Heart left ventricle (tissue), 16 donors: ENCODE measurements at regions not wholly inside any gene's neighbourhood (a gene's known extent, or its start where the extent isn't known, plus 50 kb on each side); places are given as distances from the start of the nearest gene placed in this dataset.

ENCODE experiments used
- ATAC-seq, 4 donors: fragments of 200-7000 bp; cut with Tn5 transposase; one replicate each; pipeline ENCODE4 v1.9.1; 2020 to 2022; ENCODE audit warnings: moderate library complexity in 4 of 4, mild to moderate bottlenecking in 3 of 4, moderate number of reproducible peaks in 1 of 4
- DNase-seq, 5 donors: peaks; one replicate each; pipeline ENCODE4 v3.0.0-alpha.2; 2020
- H3K27ac ChIP-seq, 12 donors: fragments of 200-600 bp; sonication (generic) in 4 of 12; one replicate each; pipeline versions ENCODE4 v1.5.0 to v1.8.0; 2016 to 2022; ENCODE audit warnings: mild to moderate bottlenecking in 2 of 12
- H3K27me3 ChIP-seq, 9 donors: fragments of 200-600 bp; sonication (generic) in 2 of 9; one replicate each; pipeline versions ENCODE4 v1.5.1 to v1.8.0; 2016 to 2022; ENCODE audit warnings: mild to moderate bottlenecking in 3 of 9
- H3K36me3 ChIP-seq, 9 donors: fragments of 200-600 bp; sonication (generic) in 2 of 9; one replicate each; pipeline versions ENCODE4 v1.5.0 to v1.8.0; 2018 to 2022; ENCODE audit warnings: mild to moderate bottlenecking in 2 of 9
- H3K4me1 ChIP-seq, 12 donors: fragments of 200-600 bp; sonication (generic) in 4 of 12; one replicate each; pipeline versions ENCODE4 v1.5.0 to v1.8.0; 2016 to 2022; ENCODE audit warnings: mild to moderate bottlenecking in 3 of 12
- H3K4me3 ChIP-seq, 12 donors: fragments of 200-600 bp; sonication (generic) in 4 of 12; one replicate each; pipeline versions ENCODE4 v1.5.0 to v1.8.0; 2017 to 2022; ENCODE audit warnings: mild to moderate bottlenecking in 9 of 12, moderate library complexity in 4 of 12
- H3K9me3 ChIP-seq, 12 donors: fragments of 200-600 bp; sonication (generic) in 4 of 12; one replicate each; pipeline versions ENCODE4 v1.5.0 to v1.8.0; 2016 to 2022; ENCODE audit warnings: mild to moderate bottlenecking in 1 of 12
- POLR2A ChIP-seq, 2 donors: fragments of 450-650 bp; IDR thresholded peaks; one replicate each; pipeline ENCODE4 v1.6.1; 2017; ENCODE audit warnings: antibody characterized with exemption in 2 of 2, mild to moderate bottlenecking in 2 of 2, moderate library complexity in 2 of 2
- WGBS, 4 donors: extraction: QIAGEN DNeasy Blood & Tissue Kit in 2 of 4; methylation state at CpG; one replicate each; pipeline versions ENCODE4 v1.1.5 to v1.1.7; 2013 to 2018; 5-methylcytosine and 5-hydroxymethylcytosine counted together
- intact Hi-C, 10 donors: fragments of 100-400 bp; cut with DNase I; formaldehyde crosslinking; loops; one replicate each; pipeline versions ENCODE4 v1.11.1 to v1.14.2; 2022
- TF ChIP-seq, protein P1 (sequence below), 12 donors: fragments of 200-600 bp; sonication (generic) in 4 of 12; IDR thresholded peaks; one replicate each; pipeline versions ENCODE4 v1.5.0 to v1.8.0; 2018 to 2022; ENCODE audit warnings: antibody characterized with exemption in 12 of 12, mild to moderate bottlenecking in 5 of 12
- donor health status: ischemic (EF 13 %, LVEDD 7.1; RV severe dilation, severe dysfunction).
- donor health status: healthy with polysubstance abuse.
- donor health status: DM: no; HTN: yes; CAD: no.
- donor health status: DM: no; HTN: no; CAD: no.
- donor health status: ischemic (EF 25% LVEDD 6.9; RV normal size, moderate dysfunction).
- donor health status: ischemic (EF 25% LVEDD 5.7; RV mildly dilated, moderate dysfunction).
- donor health status: healthy.
- donor health status: DM: yes; HTN: yes; CAD: no.
- donor health status: ischemic (EF 35%, LVEDD 5.7; RV mildly dilated, moderate dysfunction).
- donor health status: nonischemic (EF 11% LVEDD 7.7; RV severe dilation, severe dysfunction).
- donor health status: DM: yes; HTN: yes; CAD: no.
- donor health status: PGD.
- donor health status: ischemic (EF 29% LVEDD 5.4; RV normal size, mild dysfunction).
- donor health status: nonischemic (EF 23%, LVEDD 6.1; RV moderate dilation, normal function).

GRCh38 chr20:62585461-62585970 is 56.8 kb upstream of the SLCO4A1 start:
- no peak for TF ChIP-seq POLR2A (IDR thresholded peaks at IDR 0.05)
- TF ChIP-seq, protein P1, sequence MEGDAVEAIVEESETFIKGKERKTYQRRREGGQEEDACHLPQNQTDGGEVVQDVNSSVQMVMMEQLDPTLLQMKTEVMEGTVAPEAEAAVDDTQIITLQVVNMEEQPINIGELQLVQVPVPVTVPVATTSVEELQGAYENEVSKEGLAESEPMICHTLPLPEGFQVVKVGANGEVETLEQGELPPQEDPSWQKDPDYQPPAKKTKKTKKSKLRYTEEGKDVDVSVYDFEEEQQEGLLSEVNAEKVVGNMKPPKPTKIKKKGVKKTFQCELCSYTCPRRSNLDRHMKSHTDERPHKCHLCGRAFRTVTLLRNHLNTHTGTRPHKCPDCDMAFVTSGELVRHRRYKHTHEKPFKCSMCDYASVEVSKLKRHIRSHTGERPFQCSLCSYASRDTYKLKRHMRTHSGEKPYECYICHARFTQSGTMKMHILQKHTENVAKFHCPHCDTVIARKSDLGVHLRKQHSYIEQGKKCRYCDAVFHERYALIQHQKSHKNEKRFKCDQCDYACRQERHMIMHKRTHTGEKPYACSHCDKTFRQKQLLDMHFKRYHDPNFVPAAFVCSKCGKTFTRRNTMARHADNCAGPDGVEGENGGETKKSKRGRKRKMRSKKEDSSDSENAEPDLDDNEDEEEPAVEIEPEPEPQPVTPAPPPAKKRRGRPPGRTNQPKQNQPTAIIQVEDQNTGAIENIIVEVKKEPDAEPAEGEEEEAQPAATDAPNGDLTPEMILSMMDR (IDR thresholded peaks at IDR 0.05), result no peak
- peaks cover 0 to 60% (median 24%) of the 10 kb centered on the region in 9 donors for H3K27me3 ChIP-seq
- no peak overlapping the region for H3K27ac ChIP-seq
- H3K9me3 ChIP-seq, result no peaks in the 10 kb centered on the region
- no peak for ATAC-seq
- WGBS, 4 donors, result 64 to 69% (median 67%) methylated on average over 9 to 22 of the region's 22 CpGs
- H3K4me3 ChIP-seq, result no peak overlapping the region
- intact Hi-C loops, result loop anchor here in 1 of 10 donors (10.0 kb wide), 1 partner anchor 81 kb away; no protein-coding TSS in a partner anchor
- peaks cover 0 to 18% (median 2%) of the 10 kb centered on the region in 12 donors for H3K4me1 ChIP-seq
- DNase-seq, result peak in 2 of 5 donors; percentile 17 to 33
- no peaks in the 10 kb centered on the region for H3K36me3 ChIP-seq

GRCh38 chr20:62586799-62587198 is 55.5 kb upstream of the SLCO4A1 start:
- DNase-seq, result peak in 1 of 5 donors; percentile 5
- TF ChIP-seq POLR2A (IDR thresholded peaks at IDR 0.05), result no peak
- Histone ChIP-seq H3K4me3 (no peak overlapping the region), H3K27ac (no peak overlapping the region), H3K9me3 (no peaks in the 10 kb centered on the region), H3K4me1 (peaks cover 0 to 14% (median 2%) of the 10 kb centered on the region in 12 donors), H3K27me3 (peaks cover 0 to 50% (median 18%) of the 10 kb centered on the region in 9 donors), H3K36me3 (no peaks in the 10 kb centered on the region)
- intact Hi-C loops, result loop anchor here in 1 of 10 donors (10.0 kb wide), 1 partner anchor 82 kb away; no protein-coding TSS in a partner anchor
- ATAC-seq, result no peak
- 49 to 64% (median 56%) methylated on average over 6 to 8 of the region's 8 CpGs for WGBS, 4 donors

- WGBS, 4 donors, result 44 to 53% (median 48%) methylated on average over 15 to 20 of the region's 20 CpGs
- Histone ChIP-seq H3K36me3 (no peaks in the 10 kb centered on the region), H3K27ac (no peak overlapping the region), H3K27me3 (peaks cover 0 to 48% (median 11%) of the 10 kb centered on the region in 9 donors), H3K9me3 (no peaks in the 10 kb centered on the region), H3K4me3 (no peak overlapping the region), H3K4me1 (peaks cover 0 to 7% (median 0%) of the 10 kb centered on the region in 12 donors)
- intact Hi-C loops, result loop anchor here in 1 of 10 donors (10.0 kb wide), 1 partner anchor 83 kb away; no protein-coding TSS in a partner anchor
- peak in 2 of 5 donors; percentile 23 to 63 for DNase-seq
- TF ChIP-seq POLR2A (IDR thresholded peaks at IDR 0.05), result no peak
- no peak for ATAC-seq
Observed at GRCh38 chr20:62587757-62588402, 54.4 kb upstream of the SLCO4A1 start.

- H3K9me3 ChIP-seq, result no peaks in the 10 kb centered on the region
- no peaks in the 10 kb centered on the region for H3K36me3 ChIP-seq
- DNase-seq, result peak in 2 of 5 donors; percentile 13 to 57
- H3K27me3 ChIP-seq, result peaks cover 0 to 55% (median 11%) of the 10 kb centered on the region in 9 donors
- no peak for ATAC-seq
- H3K4me3 ChIP-seq, result no peak overlapping the region
- WGBS, 4 donors, result 67 to 77% (median 71%) methylated on average over 8 to 13 of the region's 13 CpGs
- H3K27ac ChIP-seq, result no peak overlapping the region
- H3K4me1 ChIP-seq, result peaks cover 0 to 7% (median 0%) of the 10 kb centered on the region in 12 donors
- TF ChIP-seq POLR2A (IDR thresholded peaks at IDR 0.05), result no peak
- TF ChIP-seq, protein P1 (IDR thresholded peaks at IDR 0.05), result no peak
- intact Hi-C loops, result loop anchor here in 1 of 10 donors (10.0 kb wide), 1 partner anchor 84 kb away; no protein-coding TSS in a partner anchor
Observed at GRCh38 chr20:62588458-62589149, 53.7 kb upstream of the SLCO4A1 start.

GRCh38 chr20:62589150-62589498 is 53.2 kb upstream of the SLCO4A1 start:
- no peak overlapping the region for H3K27ac ChIP-seq
- H3K4me1 ChIP-seq, result peaks cover 0 to 7% (median 0%) of the 10 kb centered on the region in 12 donors
- 56 to 66% (median 60%) methylated on average over 7 to 9 of the region's 9 CpGs for WGBS, 4 donors
- DNase-seq (peak in 2 of 5 donors; percentile 18 to 49), ATAC-seq (no peak)
- H3K4me3 ChIP-seq, result no peak overlapping the region
- intact Hi-C loops, result loop anchor here in 1 of 10 donors (10.0 kb wide), 1 partner anchor 84 kb away; no protein-coding TSS in a partner anchor
- no peaks in the 10 kb centered on the region for H3K9me3 ChIP-seq
- H3K36me3 ChIP-seq, result no peaks in the 10 kb centered on the region
- TF ChIP-seq POLR2A (IDR thresholded peaks at IDR 0.05), result no peak
- TF ChIP-seq, protein P1 (IDR thresholded peaks at IDR 0.05), result no peak
- H3K27me3 ChIP-seq, result peaks cover 0 to 55% (median 10%) of the 10 kb centered on the region in 9 donors
